AG04450 (cell line): ENCODE measurements at regions not wholly inside any gene's neighbourhood (a gene's known extent, or its start where the extent isn't known, plus 50 kb on each side); places are given as distances from the start of the nearest gene placed in this dataset.

ENCODE experiments used
- CTCF ChIA-PET: fragments of 300-600, 350-600 bp; formaldehyde crosslinking; extraction: SDS; loops from one replicate; lab custom pipeline; 2022; ENCODE audit warnings: antibody characterized with exemption, inconsistent platforms; lab: Charles Lee
- POLR2A ChIA-PET: fragments of 350-600 bp; formaldehyde crosslinking; extraction: SDS; loops from one replicate; lab custom pipeline; 2021; ENCODE audit warnings: antibody characterized with exemption, inconsistent platforms; lab: Yijun Ruan, JAX
- DNase-seq: peaks from one replicate; pipeline ENCODE4 v3.0.0-alpha.2; 2011; ENCODE audit warnings: low read depth, low spot score
- H3K27ac ChIP-seq: one replicate; pipeline ENCODE4 v1.5.1; 2012; ENCODE audit warnings: low read depth, low read length, control low read depth
- H3K27me3 ChIP-seq: one replicate; pipeline ENCODE4 v1.6.0; 2012; ENCODE audit warnings: low read length; ENCODE audit not compliant: control insufficient read depth, insufficient read depth
- H3K4me3 ChIP-seq: 2 replicates; pipeline ENCODE4 v1.5.1; 2011; ENCODE audit warnings: mild to moderate bottlenecking, low read depth, low read length, control low read depth
- H3K9me3 ChIP-seq: 2 replicates; pipeline ENCODE4 v1.5.1; 2012; ENCODE audit warnings: low read length; ENCODE audit not compliant: control insufficient read depth, insufficient read depth
- CTCF ChIP-seq: IDR thresholded peaks from 2 replicates; pipeline ENCODE4 v1.5.1; 2011; ENCODE audit warnings: low read depth, low read length, control low read depth, inconsistent platforms

- DNase-seq, result no peak
- Histone ChIP-seq H3K27me3 (no peaks in the 10 kb centered on the region), H3K4me3 (no peak overlapping the region), H3K9me3 (no peaks in the 10 kb centered on the region), H3K27ac (no peak overlapping the region)
- ChIA-PET CTCF (interaction anchor here (0.7 kb wide), 1 partner anchor 404 kb away, joined by 4 read pairs; no protein-coding TSS in a partner anchor), POLR2A (no interaction called here)
- TF ChIP-seq CTCF, result no peak
Measured at GRCh38 chr13:44887515-44887914, 101.8 kb downstream of the NUFIP1 start.

DNA sequence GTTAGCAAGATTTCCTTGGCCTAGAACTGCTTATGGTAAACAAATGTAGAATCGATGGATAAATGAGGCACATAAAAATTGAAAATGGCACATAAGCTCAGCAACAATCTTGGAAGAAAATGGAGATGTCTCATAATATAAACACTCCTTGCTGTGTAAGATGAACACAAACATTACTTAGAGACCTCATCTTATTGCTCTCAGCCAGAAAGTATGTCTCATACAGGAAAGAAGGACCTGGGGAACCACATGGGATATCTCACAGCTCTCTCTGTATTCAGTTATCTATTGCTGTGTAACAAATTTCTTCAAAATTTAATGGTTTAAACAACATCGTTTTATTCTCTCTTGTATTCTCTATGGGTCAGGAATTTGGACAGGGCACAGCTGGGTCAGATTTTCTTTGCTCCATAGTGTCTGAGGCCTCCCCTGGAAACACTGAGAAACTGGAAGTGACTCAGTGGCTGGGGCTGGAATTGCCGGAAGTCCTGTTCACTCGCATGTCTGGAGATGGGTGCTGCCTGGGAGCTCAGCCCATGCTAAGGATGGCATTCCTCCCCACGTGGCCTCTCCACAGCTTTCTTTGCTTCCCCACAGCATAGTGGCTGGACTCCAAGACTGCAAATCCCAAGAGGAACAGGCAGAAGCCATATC is 105.1 kb downstream of the NUFIP1 start:
- CTCF ChIA-PET, result interaction anchor here (0.7 to 0.8 kb wide), 2 partner anchors 20 to 86 kb away, joined by 3 to 4 read pairs; no protein-coding TSS in a partner anchor
- Histone ChIP-seq H3K27ac (peak overlapping the region; percentile 84), H3K4me3 (no peak overlapping the region), H3K27me3 (no peaks in the 10 kb centered on the region), H3K9me3 (no peaks in the 10 kb centered on the region)
- TF ChIP-seq CTCF, result no peak
- POLR2A ChIA-PET, result no interaction called here
- no peak for DNase-seq

- ChIA-PET POLR2A (no interaction called here), CTCF (interaction anchor here (2.5 kb wide), 1 partner anchor 396 kb away, joined by 12 read pairs; no protein-coding TSS in a partner anchor)
- no peak overlapping the region for H3K27ac ChIP-seq
- no peak overlapping the region for H3K4me3 ChIP-seq
- peak; percentile 43 for TF ChIP-seq CTCF
- DNase-seq, result no peak
- H3K27me3 ChIP-seq, result no peaks in the 10 kb centered on the region
- H3K9me3 ChIP-seq, result peaks cover 11% of the 10 kb centered on the region
Measured at GRCh38 chr13:44879452-44880058, 109.7 kb downstream of the NUFIP1 start.

- TF ChIP-seq CTCF, result no peak; the same call in 1 of the 2 replicates
- CTCF ChIA-PET, result interaction anchor here (0.8 kb wide), 1 partner anchor 394 kb away, joined by 4 read pairs; no protein-coding TSS in a partner anchor
- Histone ChIP-seq H3K27me3 (no peaks in the 10 kb centered on the region), H3K27ac (peak overlapping the region; percentile 21), H3K9me3 (peaks cover 11% of the 10 kb centered on the region), H3K4me3 (no peak overlapping the region)
- no peak for DNase-seq
- POLR2A ChIA-PET, result no interaction called here
Measured at GRCh38 chr13:44876782-44877324, 112.4 kb downstream of the NUFIP1 start.
